IgD-negative memory B cell (primary cell): ENCODE measurements at regions not wholly inside any gene's neighbourhood (a gene's known extent, or its start where the extent isn't known, plus 50 kb on each side); places are given as distances from the start of the nearest gene placed in this dataset.

Source experiments
- H3K27ac Mint-ChIP-seq, 3 donors: one replicate each; pipeline ENCODE4 v1.8.0; 2020 to 2022; ENCODE audit warnings: mild to moderate bottlenecking in 3 of 3, mixed read lengths in 3 of 3, moderate library complexity in 1 of 3
- H3K27me3 Mint-ChIP-seq: one replicate; pipeline ENCODE4 v1.8.0; 2021; ENCODE audit warnings: mixed read lengths
- H3K36me3 Mint-ChIP-seq: one replicate; pipeline ENCODE4 v1.8.0; 2020; ENCODE audit warnings: mild to moderate bottlenecking, mixed read lengths
- H3K4me1 Mint-ChIP-seq, 3 donors: one replicate each; pipeline ENCODE4 v1.8.0; 2020 to 2022; ENCODE audit warnings: mixed read lengths in 3 of 3, mild to moderate bottlenecking in 1 of 3
- H3K4me3 Mint-ChIP-seq, 4 donors: one replicate each; pipeline ENCODE4 v1.8.0; 2020 to 2022; ENCODE audit warnings: mild to moderate bottlenecking in 4 of 4, mixed read lengths in 4 of 4, moderate library complexity in 3 of 4
- H3K9me3 Mint-ChIP-seq, 3 donors: one replicate each; pipeline ENCODE4 v1.8.0; 2020 to 2021; ENCODE audit warnings: mixed read lengths in 3 of 3, mild to moderate bottlenecking in 1 of 3

GRCh38 chr4:28942631-28943030, 1777.5 kb upstream of the PCDH7 start:
- Mint-ChIP-seq H3K4me3 (no peak overlapping the region), H3K4me1 (no peaks in the 10 kb centered on the region), H3K27me3 (no peaks in the 10 kb centered on the region), H3K9me3 (peaks cover 0 to 16% (median 7%) of the 10 kb centered on the region in 3 donors), H3K36me3 (no peaks in the 10 kb centered on the region), H3K27ac (no peak overlapping the region)

- Mint-ChIP-seq H3K4me1 (no peaks in the 10 kb centered on the region), H3K4me3 (no peak overlapping the region), H3K9me3 (peaks cover 0 to 17% (median 6%) of the 10 kb centered on the region in 3 donors), H3K36me3 (no peaks in the 10 kb centered on the region), H3K27ac (no peak overlapping the region), H3K27me3 (no peaks in the 10 kb centered on the region)
Measured at GRCh38 chr4:28947374-28947773, 1772.8 kb upstream of the PCDH7 start.

- peaks cover 0 to 17% (median 2%) of the 10 kb centered on the region in 3 donors for H3K9me3 Mint-ChIP-seq
- H3K27ac Mint-ChIP-seq, result no peak overlapping the region
- no peaks in the 10 kb centered on the region for H3K36me3 Mint-ChIP-seq
- no peaks in the 10 kb centered on the region for H3K27me3 Mint-ChIP-seq
- no peak overlapping the region for H3K4me3 Mint-ChIP-seq
- no peaks in the 10 kb centered on the region for H3K4me1 Mint-ChIP-seq
Measured at GRCh38 chr4:28948501-28948900, 1771.7 kb upstream of the PCDH7 start.

DNA sequence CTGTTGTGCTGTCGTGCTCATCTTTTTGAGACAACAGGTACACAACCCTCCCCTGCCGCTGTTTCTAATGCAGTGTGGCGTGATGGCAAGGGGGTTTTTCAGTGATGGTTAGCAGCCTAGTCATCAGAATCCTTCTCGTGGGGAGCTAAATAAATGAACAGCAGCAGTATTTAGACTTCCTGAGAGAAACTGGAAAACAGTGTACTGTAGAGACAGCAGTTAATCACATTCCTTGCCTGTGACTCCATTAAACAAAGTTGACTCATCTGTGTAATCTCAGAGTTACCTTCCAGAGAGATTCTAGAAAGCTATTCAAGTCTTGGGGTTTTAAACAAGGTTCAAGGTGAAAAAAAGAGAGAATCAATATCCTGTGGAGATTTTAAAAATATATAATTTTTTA, 1753.2 kb upstream of the PCDH7 start:
- Mint-ChIP-seq H3K27me3 (no peaks in the 10 kb centered on the region), H3K36me3 (no peaks in the 10 kb centered on the region), H3K4me3 (no peak overlapping the region), H3K9me3 (peaks cover 0 to 1% (median 0%) of the 10 kb centered on the region in 3 donors), H3K4me1 (no peaks in the 10 kb centered on the region), H3K27ac (no peak overlapping the region)

GRCh38 chr4:28973587-28974350, 1746.4 kb upstream of the PCDH7 start:
- Mint-ChIP-seq H3K36me3 (no peaks in the 10 kb centered on the region), H3K4me1 (no peaks in the 10 kb centered on the region), H3K4me3 (no peak overlapping the region), H3K27ac (no peak overlapping the region), H3K27me3 (no peaks in the 10 kb centered on the region), H3K9me3 (peaks cover 1 to 9% (median 4%) of the 10 kb centered on the region in 3 donors)

DNA sequence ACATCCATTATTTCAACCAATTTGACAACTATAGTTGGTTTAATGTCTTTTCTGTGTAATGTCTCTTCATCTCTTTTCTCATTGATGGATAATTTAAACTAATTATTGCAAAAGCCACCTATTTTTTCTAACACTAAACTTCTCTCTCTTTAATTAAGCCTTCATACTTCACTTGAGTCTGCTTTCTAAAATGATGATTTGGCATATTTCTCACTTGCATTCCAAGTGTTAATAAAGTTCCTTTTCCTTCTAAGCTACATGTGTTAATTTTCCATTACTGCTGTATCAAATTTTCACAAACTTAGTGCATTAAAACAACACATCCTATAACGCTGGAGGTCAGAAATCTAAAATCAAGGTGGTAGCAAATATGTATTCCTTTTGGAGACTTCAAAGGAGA, 1743.8 kb upstream of the PCDH7 start:
- no peak overlapping the region for H3K4me3 Mint-ChIP-seq

GRCh38 chr4:29002151-29002550, 1718.0 kb upstream of the PCDH7 start:
- Mint-ChIP-seq H3K9me3 (peaks cover 1 to 10% (median 10%) of the 10 kb centered on the region in 3 donors), H3K36me3 (no peaks in the 10 kb centered on the region)

More for the DNA sequence above, 1743.8 kb upstream of the PCDH7 start:
- Mint-ChIP-seq H3K36me3 (no peaks in the 10 kb centered on the region), H3K9me3 (peaks cover 1 to 9% (median 4%) of the 10 kb centered on the region in 3 donors), H3K27ac (no peak overlapping the region), H3K4me1 (no peaks in the 10 kb centered on the region), H3K27me3 (no peaks in the 10 kb centered on the region)

GRCh38 chr4:29005838-29006237, 1714.3 kb upstream of the PCDH7 start:
- H3K27me3 Mint-ChIP-seq, result no peaks in the 10 kb centered on the region
- peaks cover under 1 to 3% (median 2%) of the 10 kb centered on the region in 3 donors for H3K9me3 Mint-ChIP-seq
- no peaks in the 10 kb centered on the region for H3K36me3 Mint-ChIP-seq
- H3K4me3 Mint-ChIP-seq, result no peak overlapping the region
- no peaks in the 10 kb centered on the region for H3K4me1 Mint-ChIP-seq
- H3K27ac Mint-ChIP-seq, result no peak overlapping the region

More at GRCh38 chr4:29002151-29002550, 1718.0 kb upstream of the PCDH7 start:
- Mint-ChIP-seq H3K4me1 (no peaks in the 10 kb centered on the region), H3K4me3 (no peak overlapping the region), H3K27me3 (no peaks in the 10 kb centered on the region), H3K27ac (no peak overlapping the region)

GRCh38 chr4:29009908-29010307, 1710.3 kb upstream of the PCDH7 start:
- H3K36me3 Mint-ChIP-seq, result no peaks in the 10 kb centered on the region
- H3K9me3 Mint-ChIP-seq, result peaks cover 3 to 19% (median 4%) of the 10 kb centered on the region in 3 donors
- no peaks in the 10 kb centered on the region for H3K4me1 Mint-ChIP-seq
- H3K4me3 Mint-ChIP-seq, result no peak overlapping the region
- H3K27ac Mint-ChIP-seq, result peak overlapping the region in 1 of 3 donors; percentile 93
- H3K27me3 Mint-ChIP-seq, result no peaks in the 10 kb centered on the region

DNA sequence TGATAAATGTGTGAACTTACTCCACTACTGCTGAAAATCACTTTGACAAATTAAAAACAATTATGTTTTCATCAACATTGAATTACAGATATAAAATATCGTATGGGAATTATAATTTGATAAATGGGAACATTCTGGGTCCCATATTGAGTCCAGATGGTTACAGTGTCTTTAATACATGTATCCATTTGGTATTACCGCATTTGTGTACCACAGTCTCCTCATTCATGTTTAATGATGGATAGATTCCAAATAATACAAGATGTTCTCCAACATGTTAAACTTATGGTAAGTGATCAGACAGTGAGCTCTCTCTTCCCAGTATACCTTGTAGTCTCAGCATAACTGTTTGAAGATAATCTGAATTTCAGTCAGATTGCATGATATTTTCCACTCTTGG, 1706.8 kb upstream of the PCDH7 start:
- Mint-ChIP-seq H3K4me3 (no peak overlapping the region), H3K9me3 (peaks cover 1 to 27% (median 6%) of the 10 kb centered on the region in 3 donors), H3K27me3 (no peaks in the 10 kb centered on the region), H3K27ac (no peak overlapping the region), H3K4me1 (no peaks in the 10 kb centered on the region), H3K36me3 (no peaks in the 10 kb centered on the region)

- Mint-ChIP-seq H3K27ac (no peak overlapping the region), H3K36me3 (no peaks in the 10 kb centered on the region), H3K9me3 (peaks cover 1 to 27% (median 6%) of the 10 kb centered on the region in 3 donors), H3K4me1 (no peaks in the 10 kb centered on the region), H3K27me3 (no peaks in the 10 kb centered on the region), H3K4me3 (no peak overlapping the region)
Measured at GRCh38 chr4:29014555-29014954, 1705.6 kb upstream of the PCDH7 start.

DNA sequence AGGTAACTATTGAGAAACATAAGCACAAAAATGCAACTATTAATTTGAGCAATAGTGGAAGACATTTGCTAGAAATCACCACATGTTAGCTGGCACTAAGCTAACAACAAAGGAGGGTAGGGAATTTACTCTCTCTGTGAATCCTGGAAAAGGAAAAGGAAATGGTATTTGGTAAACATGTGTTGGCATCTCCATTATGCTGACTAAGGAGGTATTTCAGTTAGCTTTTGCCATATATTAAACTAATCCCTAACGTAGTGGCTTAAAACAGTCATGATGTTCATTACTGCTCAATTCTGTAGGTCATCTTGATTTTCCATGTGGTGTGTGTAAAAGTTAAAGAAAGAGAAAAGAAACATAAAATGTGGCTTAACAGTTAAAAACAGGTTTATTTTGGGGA, 1686.5 kb upstream of the PCDH7 start:
- no peaks in the 10 kb centered on the region for H3K4me1 Mint-ChIP-seq
- H3K27me3 Mint-ChIP-seq, result no peaks in the 10 kb centered on the region
- H3K27ac Mint-ChIP-seq, result no peak overlapping the region
- no peaks in the 10 kb centered on the region for H3K36me3 Mint-ChIP-seq
- H3K9me3 Mint-ChIP-seq, result peaks cover 4 to 28% (median 11%) of the 10 kb centered on the region in 3 donors
- H3K4me3 Mint-ChIP-seq, result no peak overlapping the region

DNA sequence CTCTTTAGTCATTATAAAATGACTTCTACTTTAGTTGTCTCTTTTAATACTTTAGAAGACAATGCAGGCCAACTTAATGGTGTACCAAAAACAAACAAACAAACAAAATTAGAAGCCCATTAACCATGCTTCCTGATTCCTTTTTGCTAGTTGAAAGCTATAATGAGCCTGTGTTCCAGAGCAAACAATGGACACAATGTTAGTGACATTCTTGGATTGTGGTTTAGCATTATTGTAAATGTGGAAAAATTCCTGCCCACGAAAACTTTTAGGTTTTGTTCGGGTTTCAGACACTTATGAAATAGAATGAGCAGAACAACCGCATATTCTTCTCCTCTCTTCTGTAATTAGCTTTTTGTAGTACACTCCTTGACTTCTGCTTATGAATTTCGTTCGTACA, 1682.7 kb upstream of the PCDH7 start:
- H3K9me3 Mint-ChIP-seq, result peaks cover 4 to 16% (median 14%) of the 10 kb centered on the region in 3 donors
- H3K4me1 Mint-ChIP-seq, result no peaks in the 10 kb centered on the region
- H3K4me3 Mint-ChIP-seq, result no peak overlapping the region
- no peaks in the 10 kb centered on the region for H3K36me3 Mint-ChIP-seq
- H3K27ac Mint-ChIP-seq, result no peak overlapping the region
- H3K27me3 Mint-ChIP-seq, result no peaks in the 10 kb centered on the region

- Mint-ChIP-seq H3K27ac (no peak overlapping the region), H3K9me3 (peaks cover 0 to 5% (median under 1%) of the 10 kb centered on the region in 3 donors)
Measured at GRCh38 chr4:29043411-29043810, 1676.8 kb upstream of the PCDH7 start.

DNA sequence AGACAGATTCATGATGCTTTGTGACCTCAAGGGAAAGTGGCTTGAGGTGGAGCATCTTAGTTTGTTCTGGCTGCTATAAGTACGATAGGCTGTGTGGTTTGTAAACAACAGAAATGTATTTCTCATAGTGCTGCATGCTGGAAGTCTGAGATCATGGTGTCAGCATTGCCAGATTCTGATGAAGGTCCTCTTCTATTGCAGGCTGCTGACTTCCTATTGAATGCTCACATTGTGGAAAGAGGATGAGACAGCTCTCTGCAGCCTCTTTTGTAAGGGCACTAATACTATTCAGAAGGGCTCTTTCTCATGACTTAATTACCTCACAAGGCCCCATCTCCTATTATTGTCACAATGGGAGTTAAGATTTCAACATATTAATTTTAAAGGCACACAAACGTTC, 1674.0 kb upstream of the PCDH7 start:
- H3K27me3 Mint-ChIP-seq, result no peaks in the 10 kb centered on the region

More at GRCh38 chr4:29043411-29043810, 1676.8 kb upstream of the PCDH7 start:
- H3K27me3 Mint-ChIP-seq, result no peaks in the 10 kb centered on the region
- H3K36me3 Mint-ChIP-seq, result no peaks in the 10 kb centered on the region
- H3K4me3 Mint-ChIP-seq, result no peak overlapping the region
- H3K4me1 Mint-ChIP-seq, result no peaks in the 10 kb centered on the region

GRCh38 chr4:29046781-29047180, 1673.4 kb upstream of the PCDH7 start:
- no peak overlapping the region for H3K27ac Mint-ChIP-seq
- H3K4me3 Mint-ChIP-seq, result no peak overlapping the region
- H3K36me3 Mint-ChIP-seq, result no peaks in the 10 kb centered on the region
- H3K27me3 Mint-ChIP-seq, result no peaks in the 10 kb centered on the region
- H3K9me3 Mint-ChIP-seq, result peaks cover 2 to 9% (median 2%) of the 10 kb centered on the region in 3 donors
- no peaks in the 10 kb centered on the region for H3K4me1 Mint-ChIP-seq

More for the DNA sequence above, 1674.0 kb upstream of the PCDH7 start:
- Mint-ChIP-seq H3K4me3 (no peak overlapping the region), H3K27ac (no peak overlapping the region), H3K36me3 (no peaks in the 10 kb centered on the region), H3K9me3 (peaks cover 2 to 9% (median 2%) of the 10 kb centered on the region in 3 donors), H3K4me1 (no peaks in the 10 kb centered on the region)
